Upper lobe of right lung (tissue), 1 donor: ENCODE measurements at regions not wholly inside any gene's neighbourhood (a gene's known extent, or its start where the extent isn't known, plus 50 kb on each side); places are given as distances from the start of the nearest gene placed in this dataset.
A peak's percentile ranks its signal among the peaks of the same experiment; 100 is the strongest.

Source experiments
- ATAC-seq: fragments of 200-7000 bp; cut with Tn5 transposase; one replicate; pipeline ENCODE4 v1.9.1; 2020; ENCODE audit warnings: mild to moderate bottlenecking, moderate library complexity
- DNase-seq: peaks from one replicate; pipeline ENCODE4 v3.0.0-alpha.2; 2020
- H3K27ac ChIP-seq: fragments of 200-600 bp; one replicate; pipeline ENCODE4 v1.8.0; 2022
- H3K27me3 ChIP-seq: fragments of 200-600 bp; one replicate; pipeline ENCODE4 v1.8.0; 2022; ENCODE audit warnings: mild to moderate bottlenecking
- H3K36me3 ChIP-seq: fragments of 200-600 bp; one replicate; pipeline ENCODE4 v1.8.0; 2022
- H3K4me1 ChIP-seq: fragments of 200-600 bp; one replicate; pipeline ENCODE4 v1.8.0; 2022
- H3K4me3 ChIP-seq: fragments of 200-600 bp; one replicate; pipeline ENCODE4 v1.8.0; 2022; ENCODE audit warnings: mild to moderate bottlenecking
- H3K9me3 ChIP-seq: fragments of 200-600 bp; one replicate; pipeline ENCODE4 v1.8.0; 2022
- intact Hi-C: fragments of 100-400 bp; cut with DNase I; formaldehyde crosslinking; loops from one replicate; pipeline ENCODE4 v1.11.0; 2022
- TF ChIP-seq, protein P1 (sequence below): fragments of 200-600 bp; IDR thresholded peaks from one replicate; pipeline ENCODE4 v1.8.0; 2022; ENCODE audit warnings: antibody characterized with exemption
- donor health status: DM: no; HTN: yes; CAD: no; lungs with severe emphysema.

DNA sequence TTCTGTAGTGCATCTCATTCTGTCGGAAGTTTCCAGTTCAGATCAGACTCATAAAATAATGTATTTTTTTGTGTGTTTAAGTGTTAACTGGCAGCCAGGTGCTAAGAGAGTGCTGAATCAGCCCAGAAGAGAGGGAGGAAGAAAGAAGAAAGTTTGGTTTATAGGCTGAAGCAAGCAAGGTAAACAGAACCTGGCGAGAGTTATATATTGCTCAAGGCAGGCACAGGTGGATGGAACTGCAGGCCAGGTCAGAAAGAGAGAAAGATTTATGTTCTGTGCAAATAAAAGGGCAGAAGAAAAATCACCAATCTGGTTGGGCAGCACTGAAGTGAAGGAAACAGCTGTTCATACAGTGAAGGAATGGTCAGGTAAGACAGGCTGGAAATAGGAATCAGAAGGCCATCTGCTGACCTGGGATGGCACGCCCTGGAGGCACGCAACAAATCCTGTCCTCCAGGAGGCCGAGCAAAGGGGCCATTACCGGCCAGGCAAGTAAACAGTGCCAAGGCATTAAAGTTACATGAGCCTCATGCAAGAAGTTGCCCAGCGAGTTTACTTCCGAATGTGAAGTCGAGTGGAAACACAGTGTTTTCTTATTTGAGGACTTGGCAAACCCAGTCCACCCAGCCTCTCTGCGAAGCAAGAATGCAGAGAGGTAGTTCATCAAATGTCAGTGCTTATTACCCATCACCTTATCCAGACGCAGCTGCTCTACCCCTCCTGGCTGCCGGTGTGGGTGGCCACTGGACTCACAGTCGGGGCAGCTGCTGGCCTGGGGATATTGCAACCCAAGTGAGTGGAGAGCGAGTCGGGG is 309.8 kb downstream of the VPS13C start:
- Histone ChIP-seq H3K4me1 (no peaks in the 10 kb centered on the region), H3K4me3 (no peak overlapping the region), H3K27me3 (no peaks in the 10 kb centered on the region), H3K27ac (peak overlapping the region; percentile 24), H3K36me3 (no peaks in the 10 kb centered on the region), H3K9me3 (no peaks in the 10 kb centered on the region)
- DNase-seq (peak; percentile 75), ATAC-seq (peak; percentile 88)
- intact Hi-C loops, result no loop called here
- TF ChIP-seq, protein P1, sequence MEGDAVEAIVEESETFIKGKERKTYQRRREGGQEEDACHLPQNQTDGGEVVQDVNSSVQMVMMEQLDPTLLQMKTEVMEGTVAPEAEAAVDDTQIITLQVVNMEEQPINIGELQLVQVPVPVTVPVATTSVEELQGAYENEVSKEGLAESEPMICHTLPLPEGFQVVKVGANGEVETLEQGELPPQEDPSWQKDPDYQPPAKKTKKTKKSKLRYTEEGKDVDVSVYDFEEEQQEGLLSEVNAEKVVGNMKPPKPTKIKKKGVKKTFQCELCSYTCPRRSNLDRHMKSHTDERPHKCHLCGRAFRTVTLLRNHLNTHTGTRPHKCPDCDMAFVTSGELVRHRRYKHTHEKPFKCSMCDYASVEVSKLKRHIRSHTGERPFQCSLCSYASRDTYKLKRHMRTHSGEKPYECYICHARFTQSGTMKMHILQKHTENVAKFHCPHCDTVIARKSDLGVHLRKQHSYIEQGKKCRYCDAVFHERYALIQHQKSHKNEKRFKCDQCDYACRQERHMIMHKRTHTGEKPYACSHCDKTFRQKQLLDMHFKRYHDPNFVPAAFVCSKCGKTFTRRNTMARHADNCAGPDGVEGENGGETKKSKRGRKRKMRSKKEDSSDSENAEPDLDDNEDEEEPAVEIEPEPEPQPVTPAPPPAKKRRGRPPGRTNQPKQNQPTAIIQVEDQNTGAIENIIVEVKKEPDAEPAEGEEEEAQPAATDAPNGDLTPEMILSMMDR, result no peak

DNA sequence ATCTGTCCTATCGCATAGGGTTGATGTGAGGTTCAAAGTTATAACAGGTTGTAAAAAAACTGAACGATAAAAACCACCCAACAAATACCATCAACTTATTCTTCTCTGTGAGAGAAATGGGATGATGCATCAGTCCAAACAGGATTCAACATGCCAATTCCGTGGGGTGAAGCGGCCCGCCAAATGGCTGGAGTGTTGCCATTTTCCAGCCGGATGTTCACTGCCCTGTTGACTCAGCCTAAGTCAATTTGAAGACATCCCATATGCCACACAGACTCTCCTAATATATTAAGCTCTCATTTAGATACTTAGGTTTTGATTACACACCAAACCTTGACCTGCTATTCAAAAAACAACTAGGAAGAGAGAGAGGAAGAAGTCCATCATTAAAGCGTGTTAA is 311.1 kb downstream of the VPS13C start:
- ATAC-seq, result no peak
- intact Hi-C loops, result no loop called here
- no peaks in the 10 kb centered on the region for H3K9me3 ChIP-seq

DNA sequence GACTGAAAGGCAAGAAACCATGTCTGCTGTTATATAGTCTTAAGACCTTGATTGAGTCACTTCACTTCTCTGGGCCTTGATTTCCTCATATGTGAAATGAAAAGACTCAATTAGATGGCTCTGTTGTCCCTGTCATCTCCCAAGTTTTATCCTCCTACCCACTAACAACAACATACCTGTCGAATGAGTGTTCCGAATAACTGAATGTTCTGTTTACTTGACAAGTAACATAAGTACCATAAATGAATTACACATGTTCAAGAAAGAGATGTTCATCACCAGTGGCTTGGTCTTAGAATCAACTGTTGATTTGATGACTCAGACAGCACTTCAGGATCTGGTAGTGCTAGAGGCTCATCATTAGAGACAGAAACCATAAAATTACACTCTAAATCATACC is 311.7 kb downstream of the VPS13C start:
- ATAC-seq, result no peak
- no peaks in the 10 kb centered on the region for H3K9me3 ChIP-seq
- TF ChIP-seq, protein P1, result no peak

More for the DNA sequence above, 311.1 kb downstream of the VPS13C start:
- DNase-seq, result no peak
- Histone ChIP-seq H3K27ac (no peak overlapping the region), H3K4me1 (no peaks in the 10 kb centered on the region), H3K4me3 (no peak overlapping the region), H3K36me3 (no peaks in the 10 kb centered on the region), H3K27me3 (no peaks in the 10 kb centered on the region)
- TF ChIP-seq, protein P1, result no peak

DNA sequence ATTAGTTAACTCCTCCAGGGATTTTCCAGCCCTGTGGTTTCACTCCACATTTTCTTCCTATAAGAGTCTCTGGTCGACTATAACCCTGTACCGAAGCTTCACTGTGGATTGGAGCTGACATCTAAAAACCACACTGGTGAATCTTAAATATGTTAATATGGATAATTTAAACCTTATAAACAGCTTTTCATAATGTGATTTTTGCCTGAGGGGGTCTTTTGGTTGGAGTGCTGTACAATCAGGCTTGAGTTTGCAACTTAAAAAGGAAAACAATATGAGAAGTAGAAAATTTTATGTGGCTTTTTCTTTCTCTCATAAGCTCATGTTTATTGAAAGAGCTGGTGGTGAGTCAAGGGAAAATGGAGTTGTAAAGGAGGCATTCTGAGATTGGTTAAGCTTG is 313.7 kb downstream of the VPS13C start:
- H3K27ac ChIP-seq, result no peak overlapping the region
- ATAC-seq (no peak), DNase-seq (no peak)
- H3K4me3 ChIP-seq, result no peak overlapping the region
- H3K27me3 ChIP-seq, result no peaks in the 10 kb centered on the region
- intact Hi-C loops, result no loop called here
- no peaks in the 10 kb centered on the region for H3K4me1 ChIP-seq
- no peaks in the 10 kb centered on the region for H3K36me3 ChIP-seq
- TF ChIP-seq, protein P1, result no peak
- no peaks in the 10 kb centered on the region for H3K9me3 ChIP-seq

More for the DNA sequence above, 311.7 kb downstream of the VPS13C start:
- DNase-seq, result no peak
- no peaks in the 10 kb centered on the region for H3K36me3 ChIP-seq
- no peak overlapping the region for H3K27ac ChIP-seq
- no peaks in the 10 kb centered on the region for H3K4me1 ChIP-seq
- no peak overlapping the region for H3K4me3 ChIP-seq
- no peaks in the 10 kb centered on the region for H3K27me3 ChIP-seq
- intact Hi-C loops, result no loop called here

DNA sequence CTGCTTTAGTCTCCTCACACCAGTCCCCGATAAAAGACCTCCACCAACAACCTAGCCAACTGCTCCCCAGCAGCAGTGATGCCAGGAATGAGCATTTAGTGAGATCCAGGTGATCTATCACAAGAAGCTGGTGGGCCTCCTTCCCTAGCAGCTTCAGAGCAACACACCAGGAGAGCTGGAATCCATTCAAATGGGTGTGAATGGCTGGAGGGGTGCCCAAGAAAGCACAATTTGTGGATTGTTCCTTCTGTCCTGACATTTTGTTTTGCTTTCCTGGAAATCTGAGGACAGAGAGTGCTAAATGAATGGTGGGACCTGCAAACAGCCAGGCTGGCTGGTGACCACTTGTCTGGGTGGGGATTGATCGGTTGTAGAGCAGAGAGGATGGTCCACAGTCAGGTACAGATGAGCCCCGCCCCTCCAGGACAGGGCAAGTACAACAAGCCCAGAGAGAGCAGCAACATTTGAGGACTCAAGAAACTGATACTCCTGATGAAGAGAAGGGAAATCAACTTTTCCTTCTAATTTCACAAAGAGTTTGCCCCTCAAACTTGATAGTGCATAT is 316.8 kb downstream of the VPS13C start:
- TF ChIP-seq, protein P1, result no peak

More for the DNA sequence above, 316.8 kb downstream of the VPS13C start:
- no peaks in the 10 kb centered on the region for H3K27me3 ChIP-seq
- ATAC-seq (no peak), DNase-seq (no peak)
- no peaks in the 10 kb centered on the region for H3K9me3 ChIP-seq
- intact Hi-C loops, result no loop called here
- H3K4me1 ChIP-seq, result no peaks in the 10 kb centered on the region
- H3K27ac ChIP-seq, result no peak overlapping the region
- H3K4me3 ChIP-seq, result no peak overlapping the region
- H3K36me3 ChIP-seq, result no peaks in the 10 kb centered on the region
